Fibroblast of pulmonary artery (primary cell): ENCODE measurements at regions not wholly inside any gene's neighbourhood (a gene's known extent, or its start where the extent isn't known, plus 50 kb on each side); places are given as distances from the start of the nearest gene placed in this dataset.

Experiments used
- DNase-seq: peaks from one replicate; pipeline ENCODE4 v3.0.0-alpha.2; 2010; ENCODE audit warnings: low read depth
- H3K4me3 ChIP-seq: replicated peaks from 2 replicates; pipeline ENCODE4 v1.5.1; 2011; ENCODE audit warnings: low read depth, mild to moderate bottlenecking, control low read depth, low read length, moderate library complexity
- TF ChIP-seq, protein P1 (sequence below): IDR thresholded peaks from 2 replicates; pipeline ENCODE4 v1.5.1; 2011; ENCODE audit warnings: mild to moderate bottlenecking, control low read depth, low read length, inconsistent platforms; ENCODE audit errors: missing control alignments

- H3K4me3 ChIP-seq: no peak overlapping the region
- TF ChIP-seq, protein P1, sequence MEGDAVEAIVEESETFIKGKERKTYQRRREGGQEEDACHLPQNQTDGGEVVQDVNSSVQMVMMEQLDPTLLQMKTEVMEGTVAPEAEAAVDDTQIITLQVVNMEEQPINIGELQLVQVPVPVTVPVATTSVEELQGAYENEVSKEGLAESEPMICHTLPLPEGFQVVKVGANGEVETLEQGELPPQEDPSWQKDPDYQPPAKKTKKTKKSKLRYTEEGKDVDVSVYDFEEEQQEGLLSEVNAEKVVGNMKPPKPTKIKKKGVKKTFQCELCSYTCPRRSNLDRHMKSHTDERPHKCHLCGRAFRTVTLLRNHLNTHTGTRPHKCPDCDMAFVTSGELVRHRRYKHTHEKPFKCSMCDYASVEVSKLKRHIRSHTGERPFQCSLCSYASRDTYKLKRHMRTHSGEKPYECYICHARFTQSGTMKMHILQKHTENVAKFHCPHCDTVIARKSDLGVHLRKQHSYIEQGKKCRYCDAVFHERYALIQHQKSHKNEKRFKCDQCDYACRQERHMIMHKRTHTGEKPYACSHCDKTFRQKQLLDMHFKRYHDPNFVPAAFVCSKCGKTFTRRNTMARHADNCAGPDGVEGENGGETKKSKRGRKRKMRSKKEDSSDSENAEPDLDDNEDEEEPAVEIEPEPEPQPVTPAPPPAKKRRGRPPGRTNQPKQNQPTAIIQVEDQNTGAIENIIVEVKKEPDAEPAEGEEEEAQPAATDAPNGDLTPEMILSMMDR: no peak
- DNase-seq: no peak
Observed at GRCh38 chr4:123469696-123470095, 73.1 kb downstream of the SPRY1 start.

DNA sequence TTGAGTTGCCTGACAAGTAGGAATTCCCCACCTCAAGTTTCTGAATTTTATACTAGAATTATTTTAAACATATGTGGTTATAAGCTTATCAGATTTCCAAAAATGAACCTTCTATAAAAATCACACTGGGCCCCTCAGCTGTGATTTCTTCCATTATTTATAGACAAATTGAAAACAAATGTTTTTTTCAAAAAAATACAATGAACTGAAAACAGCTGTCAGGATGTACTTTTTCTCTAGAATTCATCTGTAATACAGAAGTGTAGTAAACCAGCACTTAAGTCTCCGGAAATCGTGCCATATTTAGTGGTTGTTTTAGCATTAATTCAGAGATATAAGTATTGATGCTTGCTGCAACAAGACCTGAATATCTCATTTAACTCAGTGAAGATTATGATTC is 74.0 kb downstream of the SPRY1 start:
- DNase-seq: no peak
- no peak overlapping the region for H3K4me3 ChIP-seq
- TF ChIP-seq, protein P1: no peak

GRCh38 chr4:123471655-123472369 is 75.2 kb downstream of the SPRY1 start:
- no peak for DNase-seq
- no peak overlapping the region for H3K4me3 ChIP-seq
- TF ChIP-seq, protein P1: no peak

DNA sequence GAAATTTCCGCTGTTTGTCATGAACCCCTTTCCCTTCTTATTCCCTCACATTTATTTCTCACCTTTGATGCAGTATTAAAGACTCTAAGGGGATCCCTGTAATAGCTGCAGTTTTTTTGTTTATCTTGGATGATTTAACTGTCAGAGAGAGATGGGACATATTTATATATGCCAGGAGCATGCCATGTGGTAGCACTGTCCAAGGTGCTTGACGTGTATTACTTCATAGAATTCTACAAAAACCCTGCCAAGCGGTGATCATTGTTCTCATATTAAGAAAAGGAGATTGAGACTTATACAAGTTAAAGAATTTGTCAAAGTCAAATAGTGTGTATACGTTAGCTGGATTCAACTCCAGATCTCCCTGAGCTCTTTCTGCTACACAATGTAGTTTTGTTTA is 78.2 kb downstream of the SPRY1 start:
- H3K4me3 ChIP-seq: no peak overlapping the region
- TF ChIP-seq, protein P1: no peak
- no peak for DNase-seq

DNA sequence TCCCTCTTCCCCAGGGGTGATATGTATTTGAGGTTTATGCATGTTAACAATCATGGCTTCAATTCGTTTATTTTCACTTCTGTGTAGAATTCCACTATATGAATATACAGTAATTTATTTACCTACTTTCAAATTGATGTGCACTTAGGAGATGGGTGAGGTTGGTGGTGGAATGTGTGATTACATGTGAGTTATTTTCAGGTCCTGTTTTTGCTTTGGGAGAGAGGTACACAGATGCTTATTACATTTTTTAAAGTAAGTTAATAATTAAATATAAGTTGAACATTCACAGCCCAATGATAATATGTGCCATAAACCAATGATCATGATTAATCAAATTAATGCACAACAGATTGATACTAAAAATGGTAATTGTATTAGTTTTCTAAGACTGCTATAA is 79.5 kb downstream of the SPRY1 start:
- no peak for DNase-seq
- TF ChIP-seq, protein P1: no peak
- no peak overlapping the region for H3K4me3 ChIP-seq

DNA sequence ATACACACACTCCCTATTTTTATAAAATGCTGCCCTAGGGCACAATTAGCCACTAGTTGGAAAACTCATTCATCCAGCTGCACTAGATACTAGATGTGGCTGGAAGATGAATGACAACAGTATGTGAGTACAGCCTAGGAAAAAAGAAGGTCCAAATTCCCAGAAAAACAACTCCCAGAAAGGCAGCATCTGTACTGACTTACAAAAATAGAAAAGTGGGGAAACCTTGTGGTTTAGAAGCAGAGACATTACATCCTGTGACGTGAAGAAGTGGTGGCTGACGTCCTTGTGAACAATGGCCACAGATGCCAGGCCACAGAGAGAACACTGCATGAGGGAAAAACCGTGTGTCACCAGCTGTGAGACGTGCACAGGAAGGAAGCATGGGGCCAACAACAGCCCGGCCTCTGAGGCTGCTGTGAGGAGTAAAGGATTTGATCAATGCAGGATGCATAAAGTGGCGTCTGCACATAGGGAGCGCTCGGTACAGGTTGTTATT is 81.2 kb downstream of the SPRY1 start:
- TF ChIP-seq, protein P1: no peak
- no peak overlapping the region for H3K4me3 ChIP-seq
- DNase-seq: peak; percentile 88

GRCh38 chr4:123478859-123479345 is 82.3 kb downstream of the SPRY1 start:
- no peak overlapping the region for H3K4me3 ChIP-seq
- peak; percentile 43 for DNase-seq
- TF ChIP-seq, protein P1: no peak
